ENCODE measurements at regions not wholly inside any gene's neighbourhood (a gene's known extent, or its start where the extent isn't known, plus 50 kb on each side); places are given as distances from the start of the nearest gene placed in this dataset.

DNA sequence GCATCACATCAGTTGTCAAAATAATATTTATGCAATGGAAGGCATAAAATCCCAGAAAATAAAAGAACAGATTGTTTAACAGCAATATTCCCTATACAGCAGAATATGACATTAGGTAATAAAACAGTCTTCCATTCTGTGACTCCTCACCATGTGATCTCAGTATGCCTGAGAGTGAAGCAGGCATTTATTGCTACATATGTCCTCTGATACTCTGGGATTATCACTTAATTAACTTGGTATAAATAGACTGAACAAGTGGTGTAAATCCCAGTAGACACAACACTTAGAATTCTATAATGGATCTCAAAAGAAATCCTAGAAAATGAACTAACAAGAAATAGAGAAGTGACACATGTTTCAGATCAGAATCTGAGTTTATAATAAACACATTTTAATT is 841.3 kb downstream of the PDHA2 start:
- no peak overlapping the region for H3K4me3 ChIP-seq
- no peak for DNase-seq
- in situ Hi-C loops (cut with MboI; ENCODE audit: low pct_ligation_motif_present in 1 of 4, low pct_unique_long_range_greater_than_20kb in 1 of 4, low sequenced_read_pairs in 3 of 4), result no loop called here
- no peaks in the 10 kb centered on the region for H3K4me1 ChIP-seq
- H3K9me3 ChIP-seq, result no peaks in the 10 kb centered on the region
- H3K36me3 ChIP-seq, result no peaks in the 10 kb centered on the region
- TF ChIP-seq EP300 (IDR thresholded peaks at IDR 0.05; ENCODE audit: low read depth) (no peak), POLR2AphosphoS5 (IDR thresholded peaks at IDR 0.05) (no peak), POLR2A (IDR thresholded peaks at IDR 0.05) (no peak)
- TF ChIP-seq, protein P1, sequence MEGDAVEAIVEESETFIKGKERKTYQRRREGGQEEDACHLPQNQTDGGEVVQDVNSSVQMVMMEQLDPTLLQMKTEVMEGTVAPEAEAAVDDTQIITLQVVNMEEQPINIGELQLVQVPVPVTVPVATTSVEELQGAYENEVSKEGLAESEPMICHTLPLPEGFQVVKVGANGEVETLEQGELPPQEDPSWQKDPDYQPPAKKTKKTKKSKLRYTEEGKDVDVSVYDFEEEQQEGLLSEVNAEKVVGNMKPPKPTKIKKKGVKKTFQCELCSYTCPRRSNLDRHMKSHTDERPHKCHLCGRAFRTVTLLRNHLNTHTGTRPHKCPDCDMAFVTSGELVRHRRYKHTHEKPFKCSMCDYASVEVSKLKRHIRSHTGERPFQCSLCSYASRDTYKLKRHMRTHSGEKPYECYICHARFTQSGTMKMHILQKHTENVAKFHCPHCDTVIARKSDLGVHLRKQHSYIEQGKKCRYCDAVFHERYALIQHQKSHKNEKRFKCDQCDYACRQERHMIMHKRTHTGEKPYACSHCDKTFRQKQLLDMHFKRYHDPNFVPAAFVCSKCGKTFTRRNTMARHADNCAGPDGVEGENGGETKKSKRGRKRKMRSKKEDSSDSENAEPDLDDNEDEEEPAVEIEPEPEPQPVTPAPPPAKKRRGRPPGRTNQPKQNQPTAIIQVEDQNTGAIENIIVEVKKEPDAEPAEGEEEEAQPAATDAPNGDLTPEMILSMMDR (IDR thresholded peaks at IDR 0.05), result no peak
- intact Hi-C loops (cut with DNase I; ENCODE audit: low total_unique reads), result no loop called here
- H3K27ac ChIP-seq, result no peak overlapping the region
- H3K27me3 ChIP-seq, result no peaks in the 10 kb centered on the region

DNA sequence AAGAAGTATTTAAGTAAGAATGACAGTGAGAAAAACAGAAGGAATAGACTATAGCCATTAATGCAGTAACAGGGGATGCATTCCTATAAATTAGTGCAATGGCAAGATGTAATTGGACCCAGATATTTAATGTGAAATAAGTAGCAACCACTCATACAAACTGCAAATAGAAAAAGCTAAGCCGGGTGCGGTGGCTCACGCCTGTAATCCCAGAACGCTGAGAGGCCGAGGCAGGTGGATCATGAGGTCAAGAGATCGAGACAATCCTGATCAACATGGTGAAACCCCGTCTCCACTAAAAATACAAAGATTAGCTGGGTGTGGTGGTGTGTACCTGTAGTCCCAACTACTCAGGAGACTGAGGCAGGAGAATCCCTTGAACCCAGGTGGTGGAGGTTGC is 845.8 kb downstream of the PDHA2 start:
- no peak for DNase-seq
- no peaks in the 10 kb centered on the region for H3K36me3 ChIP-seq
- no peaks in the 10 kb centered on the region for H3K27me3 ChIP-seq
- intact Hi-C loops (cut with DNase I; ENCODE audit: low total_unique reads), result no loop called here
- in situ Hi-C loops (cut with MboI; ENCODE audit: low pct_ligation_motif_present in 1 of 4, low pct_unique_long_range_greater_than_20kb in 1 of 4, low sequenced_read_pairs in 3 of 4), result no loop called here
- no peaks in the 10 kb centered on the region for H3K4me1 ChIP-seq
- TF ChIP-seq, protein P1 (IDR thresholded peaks at IDR 0.05), result no peak
- TF ChIP-seq POLR2AphosphoS5 (IDR thresholded peaks at IDR 0.05), result no peak
- TF ChIP-seq POLR2A (IDR thresholded peaks at IDR 0.05), result no peak
- TF ChIP-seq EP300 (IDR thresholded peaks at IDR 0.05; ENCODE audit: low read depth), result no peak
- no peaks in the 10 kb centered on the region for H3K9me3 ChIP-seq
- WGBS, 2 donors (ENCODE audit: low coverage in 1 of 2), result 88 to 93% methylated on average over 7 of the region's 7 CpGs
- no peak overlapping the region for H3K4me3 ChIP-seq
- no peak overlapping the region for H3K27ac ChIP-seq

GRCh38 chr4:96691521-96691920 is 851.6 kb downstream of the PDHA2 start:
- no peak for TF ChIP-seq POLR2AphosphoS5 (IDR thresholded peaks at IDR 0.05)
- TF ChIP-seq, protein P1 (IDR thresholded peaks at IDR 0.05), result no peak
- no peak for TF ChIP-seq POLR2A (IDR thresholded peaks at IDR 0.05)
- no peak for TF ChIP-seq EP300 (IDR thresholded peaks at IDR 0.05; ENCODE audit: low read depth)
- DNase-seq, result no peak
- H3K9me3 ChIP-seq, result no peaks in the 10 kb centered on the region
- intact Hi-C loops (cut with DNase I; ENCODE audit: low total_unique reads), result no loop called here
- H3K27ac ChIP-seq, result no peak overlapping the region
- no peaks in the 10 kb centered on the region for H3K36me3 ChIP-seq
- no peak overlapping the region for H3K4me3 ChIP-seq
- H3K4me1 ChIP-seq, result no peaks in the 10 kb centered on the region
- H3K27me3 ChIP-seq, result no peaks in the 10 kb centered on the region
- in situ Hi-C loops (cut with MboI; ENCODE audit: low pct_ligation_motif_present in 1 of 4, low pct_unique_long_range_greater_than_20kb in 1 of 4, low sequenced_read_pairs in 3 of 4), result no loop called here
- 88% methylated on average over 5 of the region's 5 CpGs; no CpG with 5 or more reads in 1 of the 2 donors for WGBS, 2 donors (ENCODE audit: low coverage in 1 of 2)

GRCh38 chr4:96698831-96699230 is 858.9 kb downstream of the PDHA2 start:
- intact Hi-C loops (cut with DNase I; ENCODE audit: low total_unique reads), result no loop called here
- WGBS, 2 donors (ENCODE audit: low coverage in 1 of 2), result 79 to 83% methylated on average over 2 of the region's 2 CpGs
- TF ChIP-seq POLR2AphosphoS5 (IDR thresholded peaks at IDR 0.05), result no peak
- TF ChIP-seq POLR2A (IDR thresholded peaks at IDR 0.05), result no peak
- no peak for TF ChIP-seq EP300 (IDR thresholded peaks at IDR 0.05; ENCODE audit: low read depth)
- TF ChIP-seq, protein P1 (IDR thresholded peaks at IDR 0.05), result no peak
- in situ Hi-C loops (cut with MboI; ENCODE audit: low pct_ligation_motif_present in 1 of 4, low pct_unique_long_range_greater_than_20kb in 1 of 4, low sequenced_read_pairs in 3 of 4), result no loop called here
- no peak for DNase-seq
- no peaks in the 10 kb centered on the region for H3K9me3 ChIP-seq
- no peaks in the 10 kb centered on the region for H3K4me1 ChIP-seq
- H3K27ac ChIP-seq, result no peak overlapping the region
- H3K36me3 ChIP-seq, result no peaks in the 10 kb centered on the region
- H3K27me3 ChIP-seq, result no peaks in the 10 kb centered on the region
- no peak overlapping the region for H3K4me3 ChIP-seq

Data from transverse colon (tissue), 4 donors.